ENCODE measurements at regions not wholly inside any gene's neighbourhood (a gene's known extent, or its start where the extent isn't known, plus 50 kb on each side); places are given as distances from the start of the nearest gene placed in this dataset.
"Not testable (repeated sequence)": the region's sequence is repeated elsewhere in the genome, so short reads cannot be mapped to it uniquely, and the experiment has no call there.

DNA sequence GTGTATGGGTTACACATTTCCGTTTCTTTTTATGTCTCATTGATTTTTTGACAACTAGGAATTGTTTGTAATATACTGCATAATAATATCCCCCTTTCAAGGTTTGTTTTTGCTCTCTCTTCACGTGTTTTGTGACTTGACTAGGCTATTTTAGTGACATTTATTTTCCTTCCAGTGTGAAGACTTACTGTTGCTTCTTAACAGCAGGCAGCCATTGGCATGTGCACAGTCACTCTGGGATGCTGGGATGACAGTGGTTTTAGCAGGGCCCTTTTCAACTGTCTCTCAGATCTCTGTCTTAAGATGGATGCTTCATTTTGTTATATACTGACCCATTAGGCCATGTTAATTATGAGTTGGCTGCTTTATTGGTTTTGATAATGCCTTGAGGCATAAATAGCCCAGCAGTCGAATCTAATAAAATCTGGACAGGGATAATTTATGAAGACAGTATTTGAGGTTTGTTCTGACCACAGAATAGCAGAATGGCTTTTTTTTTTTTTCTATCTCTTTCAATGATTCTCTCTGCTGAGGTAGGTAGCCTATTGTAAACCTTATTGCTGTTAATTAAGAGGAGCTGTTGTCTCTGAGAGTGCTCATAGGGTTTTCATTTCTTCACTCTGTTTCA lies 536.0 kb downstream of the GABRG2 start:
- H3K4me1 ChIP-seq (ENCODE audit: control insufficient read depth, insufficient read depth, low read length) = no peaks in the 10 kb centered on the region
- no peak overlapping the region for H3K9ac ChIP-seq (ENCODE audit: low read depth, low read length)
- H3K9me3 ChIP-seq (ENCODE audit: control insufficient read depth, insufficient read depth, low read length) = peaks cover 14% of the 10 kb centered on the region
- no peak overlapping the region for H3K4me3 ChIP-seq (ENCODE audit: low read depth, low read length)
- no peaks in the 10 kb centered on the region for H3K36me3 ChIP-seq (ENCODE audit: control insufficient read depth, insufficient read depth, low read length)
- no peak overlapping the region for H3K27ac ChIP-seq (ENCODE audit: low read depth, low read length)
- no peaks in the 10 kb centered on the region for H3K27me3 ChIP-seq (ENCODE audit: control insufficient read depth, insufficient read depth, low read length)

DNA sequence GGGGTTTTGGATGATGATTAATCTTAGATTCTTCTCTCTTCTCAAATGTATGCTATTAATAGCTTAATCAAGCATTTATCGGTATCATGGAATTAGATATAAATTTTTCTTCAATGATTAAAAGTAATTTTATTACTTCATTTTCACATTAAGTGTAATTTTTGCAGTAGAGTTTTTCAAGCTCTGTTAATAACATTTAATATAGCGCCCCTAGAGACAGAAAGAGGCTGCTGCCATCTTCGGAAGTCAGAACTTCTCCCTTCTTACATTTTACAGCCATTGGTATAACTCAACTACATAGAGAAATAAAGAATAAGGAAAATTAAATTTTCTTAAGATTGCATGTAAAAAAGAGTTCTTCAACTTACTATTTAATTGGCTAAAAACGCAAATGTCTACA lies 540.3 kb downstream of the GABRG2 start:
- Histone ChIP-seq H3K27ac (ENCODE audit: low read depth, low read length) (no peak overlapping the region), H3K36me3 (ENCODE audit: control insufficient read depth, insufficient read depth, low read length) (no peaks in the 10 kb centered on the region), H3K27me3 (ENCODE audit: control insufficient read depth, insufficient read depth, low read length) (no peaks in the 10 kb centered on the region), H3K4me3 (ENCODE audit: low read depth, low read length) (no peak overlapping the region), H3K9me3 (ENCODE audit: control insufficient read depth, insufficient read depth, low read length) (peaks cover 6% of the 10 kb centered on the region; the same call in 1 of the 2 replicates), H3K9ac (ENCODE audit: low read depth, low read length) (no peak overlapping the region), H3K4me1 (ENCODE audit: control insufficient read depth, insufficient read depth, low read length) (no peaks in the 10 kb centered on the region)

DNA sequence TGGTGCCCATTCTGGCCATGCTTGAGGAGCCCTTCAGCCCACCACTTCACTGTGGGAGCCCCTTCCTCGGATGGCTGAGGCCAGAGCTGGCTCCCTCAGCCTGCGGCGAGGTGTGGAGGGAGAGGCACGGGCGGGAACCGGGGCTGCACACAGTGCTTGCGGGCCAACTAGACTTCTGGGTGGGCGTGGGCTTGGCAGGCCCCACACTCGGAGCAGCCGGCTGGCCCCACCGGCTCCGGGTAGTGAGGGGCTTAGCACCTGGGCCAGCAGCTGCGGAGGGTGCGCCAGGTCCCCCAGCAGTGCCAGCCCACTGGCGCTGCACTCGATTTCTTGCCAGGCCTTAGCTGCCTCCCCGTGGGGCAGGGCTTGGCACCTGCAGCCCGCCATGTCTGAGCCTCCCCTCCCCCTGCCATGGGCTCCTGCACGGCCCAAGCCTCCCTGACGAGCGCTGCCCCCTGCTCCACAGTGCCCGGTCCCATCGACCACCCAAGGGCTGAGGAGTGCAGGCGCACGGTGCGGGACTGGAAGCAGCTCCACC lies 554.2 kb downstream of the GABRG2 start:
- not testable (repeated sequence) for H3K9ac ChIP-seq (ENCODE audit: low read depth, low read length); H3K4me3 ChIP-seq (ENCODE audit: low read depth, low read length); H3K27ac ChIP-seq (ENCODE audit: low read depth, low read length); H3K27me3 ChIP-seq (ENCODE audit: control insufficient read depth, insufficient read depth, low read length); H3K9me3 ChIP-seq (ENCODE audit: control insufficient read depth, insufficient read depth, low read length); H3K4me1 ChIP-seq (ENCODE audit: control insufficient read depth, insufficient read depth, low read length); H3K36me3 ChIP-seq (ENCODE audit: control insufficient read depth, insufficient read depth, low read length)

DNA sequence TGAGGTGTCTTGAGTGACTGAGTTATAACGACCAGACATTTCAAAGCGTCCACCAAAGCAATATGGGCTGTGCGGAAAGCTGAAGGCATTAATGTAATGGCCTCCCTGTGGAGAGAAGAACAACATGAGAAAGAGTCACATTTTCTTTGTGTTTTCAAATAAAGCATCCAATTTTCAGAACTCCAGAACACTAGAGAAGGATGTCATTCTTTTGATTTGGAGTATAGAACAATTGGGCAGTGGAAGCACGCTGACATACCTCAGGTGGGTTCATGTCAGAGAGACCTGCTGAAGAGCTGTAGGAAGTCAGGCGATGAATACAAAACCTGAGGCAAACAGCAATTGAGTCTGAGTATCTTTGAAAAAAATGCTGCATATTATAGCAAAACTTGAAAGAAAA lies 556.5 kb downstream of the GABRG2 start:
- no peaks in the 10 kb centered on the region for H3K27me3 ChIP-seq (ENCODE audit: control insufficient read depth, insufficient read depth, low read length)
- no peak overlapping the region for H3K27ac ChIP-seq (ENCODE audit: low read depth, low read length)
- H3K9ac ChIP-seq (ENCODE audit: low read depth, low read length) = no peak overlapping the region
- no peaks in the 10 kb centered on the region for H3K36me3 ChIP-seq (ENCODE audit: control insufficient read depth, insufficient read depth, low read length)
- H3K4me3 ChIP-seq (ENCODE audit: low read depth, low read length) = no peak overlapping the region
- no peaks in the 10 kb centered on the region for H3K4me1 ChIP-seq (ENCODE audit: control insufficient read depth, insufficient read depth, low read length)
- peaks cover 3% of the 10 kb centered on the region for H3K9me3 ChIP-seq (ENCODE audit: control insufficient read depth, insufficient read depth, low read length)

DNA sequence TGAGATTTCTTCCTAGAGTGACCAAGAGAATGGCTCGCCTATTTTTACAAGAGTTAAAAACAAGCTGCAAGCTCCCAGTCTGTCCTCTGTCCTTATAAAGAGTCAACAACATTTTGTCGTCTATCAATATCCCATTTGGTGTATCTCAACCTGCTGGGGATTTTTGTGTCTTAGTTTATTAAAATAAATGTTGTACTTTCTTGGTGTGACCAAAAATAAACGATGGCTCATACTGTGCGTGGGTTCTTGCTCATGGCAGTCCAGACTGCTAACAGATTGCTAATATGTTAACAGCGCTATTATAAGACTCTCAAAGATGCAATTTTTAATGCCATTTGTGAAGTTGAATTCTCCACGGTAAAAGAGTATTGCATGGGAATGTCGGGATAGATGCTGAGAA lies 569.9 kb downstream of the GABRG2 start:
- peaks cover 27% of the 10 kb centered on the region for H3K9me3 ChIP-seq (ENCODE audit: control insufficient read depth, insufficient read depth, low read length)
- H3K4me3 ChIP-seq (ENCODE audit: low read depth, low read length) = no peak overlapping the region
- no peak overlapping the region for H3K27ac ChIP-seq (ENCODE audit: low read depth, low read length)
- no peak overlapping the region for H3K9ac ChIP-seq (ENCODE audit: low read depth, low read length)
- no peaks in the 10 kb centered on the region for H3K27me3 ChIP-seq (ENCODE audit: control insufficient read depth, insufficient read depth, low read length)
- peaks cover 33% of the 10 kb centered on the region for H3K4me1 ChIP-seq (ENCODE audit: control insufficient read depth, insufficient read depth, low read length)
- H3K36me3 ChIP-seq (ENCODE audit: control insufficient read depth, insufficient read depth, low read length) = no peaks in the 10 kb centered on the region

DNA sequence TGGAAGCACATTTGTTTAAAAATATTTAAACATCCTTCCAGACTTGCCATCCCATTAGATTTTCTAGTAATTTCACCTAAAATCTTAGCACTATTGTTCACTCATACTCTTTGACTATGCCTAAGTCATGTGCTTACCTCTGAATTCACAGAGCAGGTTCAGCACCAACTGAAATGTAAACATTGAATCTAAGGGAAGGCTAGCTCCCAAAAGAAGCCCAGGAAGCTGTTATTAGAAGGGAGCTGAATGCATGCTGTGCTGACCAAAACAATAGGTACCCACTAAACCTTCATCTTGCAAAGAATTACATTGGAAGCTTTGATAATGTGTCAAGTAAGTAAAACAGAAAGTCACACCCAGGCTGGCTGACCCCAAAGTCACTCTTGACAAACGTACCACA lies 571.3 kb downstream of the GABRG2 start:
- Histone ChIP-seq H3K27me3 (ENCODE audit: control insufficient read depth, insufficient read depth, low read length) (no peaks in the 10 kb centered on the region), H3K9me3 (ENCODE audit: control insufficient read depth, insufficient read depth, low read length) (peaks cover 14% of the 10 kb centered on the region), H3K4me1 (ENCODE audit: control insufficient read depth, insufficient read depth, low read length) (peaks cover 33% of the 10 kb centered on the region), H3K36me3 (ENCODE audit: control insufficient read depth, insufficient read depth, low read length) (no peaks in the 10 kb centered on the region), H3K4me3 (ENCODE audit: low read depth, low read length) (no peak overlapping the region), H3K9ac (ENCODE audit: low read depth, low read length) (no peak overlapping the region), H3K27ac (ENCODE audit: low read depth, low read length) (peak overlapping the region; percentile 48)

DNA sequence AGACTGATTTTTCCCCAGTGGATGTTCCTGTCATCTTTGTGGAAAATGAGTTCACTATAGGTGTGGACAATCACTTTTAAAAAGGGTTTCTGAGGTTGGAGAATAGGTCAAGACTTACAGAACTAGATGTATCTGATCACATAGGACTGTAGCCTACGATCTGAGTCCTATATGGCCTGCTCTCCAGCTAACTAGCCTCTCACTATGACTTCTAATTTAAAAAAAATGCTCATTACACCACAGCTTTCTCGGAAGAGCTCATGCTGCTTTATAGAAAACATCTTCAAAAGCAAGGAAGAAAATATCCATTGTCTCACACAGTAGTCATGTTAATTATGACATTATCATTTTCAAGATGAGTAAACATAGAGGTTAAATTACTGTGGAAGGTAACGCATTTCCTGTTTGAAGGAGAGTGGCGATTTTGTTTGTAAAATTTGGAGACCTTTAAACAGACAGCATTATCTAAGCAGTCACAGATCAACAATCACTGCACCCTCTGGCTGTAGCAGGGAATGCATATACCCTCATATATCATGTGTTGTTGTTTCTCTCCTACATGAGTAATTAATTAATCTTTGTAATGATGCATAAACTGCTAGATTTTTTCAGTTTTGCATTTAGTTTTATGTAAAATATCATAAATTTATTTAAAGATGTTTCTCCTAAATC lies 573.7 kb downstream of the GABRG2 start:
- peak overlapping the region; percentile 6 for H3K4me3 ChIP-seq (ENCODE audit: low read depth, low read length)
- H3K36me3 ChIP-seq (ENCODE audit: control insufficient read depth, insufficient read depth, low read length) = no peaks in the 10 kb centered on the region
- H3K9me3 ChIP-seq (ENCODE audit: control insufficient read depth, insufficient read depth, low read length) = no peaks in the 10 kb centered on the region
- H3K4me1 ChIP-seq (ENCODE audit: control insufficient read depth, insufficient read depth, low read length) = peaks cover 33% of the 10 kb centered on the region
- peak overlapping the region; percentile 65 for H3K27ac ChIP-seq (ENCODE audit: low read depth, low read length)
- no peaks in the 10 kb centered on the region for H3K27me3 ChIP-seq (ENCODE audit: control insufficient read depth, insufficient read depth, low read length)
- no peak overlapping the region for H3K9ac ChIP-seq (ENCODE audit: low read depth, low read length)

DNA sequence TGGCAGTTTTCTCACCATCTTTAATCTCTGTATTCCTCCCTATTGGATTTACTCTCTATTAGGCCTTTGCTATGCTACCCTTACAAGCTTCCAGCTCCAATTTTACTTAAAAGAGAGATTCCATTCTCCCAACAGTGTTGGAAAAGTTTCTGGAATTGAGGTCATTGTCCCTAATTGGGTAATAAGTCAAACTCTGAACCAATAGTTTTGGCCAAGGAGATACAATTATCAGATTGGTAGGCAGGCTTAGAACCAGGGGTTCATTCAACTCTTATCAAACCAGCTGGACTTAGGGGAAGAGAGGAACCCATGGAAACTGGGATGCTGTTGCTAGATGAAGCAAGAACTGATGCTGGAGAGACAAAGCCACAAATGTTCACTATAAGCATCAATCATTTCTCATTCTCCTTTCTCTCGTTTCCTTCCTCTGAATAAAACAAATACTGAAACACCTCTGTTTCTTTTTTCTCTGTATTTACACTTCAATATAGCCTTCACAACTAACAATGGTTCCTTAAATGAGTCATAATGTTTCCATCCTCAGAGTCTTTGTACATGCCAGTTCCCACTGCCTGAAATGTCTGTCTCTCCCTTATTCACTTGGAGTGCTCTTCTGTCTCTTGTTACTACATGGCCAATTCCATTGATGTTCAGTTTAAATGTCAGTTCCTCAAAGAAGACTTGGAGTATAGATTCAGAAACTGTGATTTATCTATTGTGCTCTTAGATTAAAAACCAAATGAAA lies 587.3 kb downstream of the GABRG2 start:
- no peak overlapping the region for H3K9ac ChIP-seq (ENCODE audit: low read depth, low read length)
- H3K36me3 ChIP-seq (ENCODE audit: control insufficient read depth, insufficient read depth, low read length) = no peaks in the 10 kb centered on the region
- H3K4me3 ChIP-seq (ENCODE audit: low read depth, low read length) = no peak overlapping the region
- no peak overlapping the region for H3K27ac ChIP-seq (ENCODE audit: low read depth, low read length)
- H3K27me3 ChIP-seq (ENCODE audit: control insufficient read depth, insufficient read depth, low read length) = no peaks in the 10 kb centered on the region
- no peaks in the 10 kb centered on the region for H3K4me1 ChIP-seq (ENCODE audit: control insufficient read depth, insufficient read depth, low read length)
- H3K9me3 ChIP-seq (ENCODE audit: control insufficient read depth, insufficient read depth, low read length) = no peaks in the 10 kb centered on the region

DNA sequence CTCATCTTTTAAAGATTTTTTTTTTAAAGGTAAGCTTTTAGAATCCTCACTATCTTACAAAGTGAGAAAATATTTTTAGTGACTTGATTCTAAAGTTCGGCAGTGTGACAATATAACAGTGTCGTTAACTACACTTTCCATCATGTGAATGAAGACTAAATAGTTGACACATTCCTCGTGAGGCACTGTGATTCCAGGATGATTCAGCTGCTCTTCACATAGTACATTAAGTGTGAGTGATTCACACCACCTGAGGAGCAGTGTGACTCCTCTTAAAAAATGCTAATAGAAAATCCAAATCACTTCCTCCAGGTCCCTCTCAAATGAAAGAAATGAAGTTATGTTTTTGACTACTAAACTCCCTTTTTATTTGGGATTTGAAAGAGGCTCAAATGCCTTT lies 589.5 kb downstream of the GABRG2 start:
- H3K9me3 ChIP-seq (ENCODE audit: control insufficient read depth, insufficient read depth, low read length) = no peaks in the 10 kb centered on the region
- H3K36me3 ChIP-seq (ENCODE audit: control insufficient read depth, insufficient read depth, low read length) = no peaks in the 10 kb centered on the region
- H3K9ac ChIP-seq (ENCODE audit: low read depth, low read length) = no peak overlapping the region
- H3K4me3 ChIP-seq (ENCODE audit: low read depth, low read length) = no peak overlapping the region
- no peaks in the 10 kb centered on the region for H3K27me3 ChIP-seq (ENCODE audit: control insufficient read depth, insufficient read depth, low read length)
- H3K27ac ChIP-seq (ENCODE audit: low read depth, low read length) = no peak overlapping the region
- no peaks in the 10 kb centered on the region for H3K4me1 ChIP-seq (ENCODE audit: control insufficient read depth, insufficient read depth, low read length)

DNA sequence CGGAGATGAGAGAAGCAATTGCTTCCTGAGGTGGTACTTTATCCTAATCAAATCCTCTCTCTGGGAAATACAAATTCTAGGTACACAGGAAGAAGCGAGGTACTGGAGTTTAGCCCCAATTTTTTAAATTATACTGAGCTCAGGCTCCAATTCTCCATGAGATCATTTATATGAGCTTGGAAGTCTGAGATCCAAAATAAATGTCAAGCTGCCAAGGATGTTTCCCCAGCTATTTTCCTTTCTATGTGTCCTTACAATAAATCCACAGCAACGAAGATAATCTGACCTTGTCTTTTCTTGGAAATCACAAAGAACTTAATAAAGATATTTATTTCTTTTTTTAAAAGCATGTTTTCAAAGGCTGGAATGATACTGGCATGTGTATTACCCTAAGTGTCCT lies 597.3 kb downstream of the GABRG2 start:
- no peaks in the 10 kb centered on the region for H3K4me1 ChIP-seq (ENCODE audit: control insufficient read depth, insufficient read depth, low read length)
- H3K36me3 ChIP-seq (ENCODE audit: control insufficient read depth, insufficient read depth, low read length) = no peaks in the 10 kb centered on the region
- H3K9me3 ChIP-seq (ENCODE audit: control insufficient read depth, insufficient read depth, low read length) = no peaks in the 10 kb centered on the region
- H3K27ac ChIP-seq (ENCODE audit: low read depth, low read length) = no peak overlapping the region
- no peak overlapping the region for H3K4me3 ChIP-seq (ENCODE audit: low read depth, low read length)
- no peak overlapping the region for H3K9ac ChIP-seq (ENCODE audit: low read depth, low read length)
- no peaks in the 10 kb centered on the region for H3K27me3 ChIP-seq (ENCODE audit: control insufficient read depth, insufficient read depth, low read length)

DNA sequence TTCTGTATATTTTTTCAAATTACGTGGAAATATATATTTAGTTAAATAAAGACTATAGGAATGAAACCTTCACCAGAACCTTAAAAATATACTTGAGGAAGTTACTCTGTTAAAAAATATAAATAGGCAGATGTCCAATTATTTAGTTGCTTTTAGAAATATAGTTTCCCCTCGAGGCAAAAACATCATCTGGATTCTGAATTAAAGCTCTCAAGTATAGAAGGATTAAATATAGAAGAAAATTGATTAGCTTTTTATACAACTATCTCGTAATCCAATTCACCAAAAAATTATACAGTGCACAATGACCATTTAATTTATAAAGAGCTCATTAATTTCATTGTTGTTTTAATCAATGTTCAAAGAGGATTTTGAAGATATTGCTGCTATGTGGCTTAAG lies 601.4 kb downstream of the GABRG2 start:
- no peaks in the 10 kb centered on the region for H3K27me3 ChIP-seq (ENCODE audit: control insufficient read depth, insufficient read depth, low read length)
- H3K36me3 ChIP-seq (ENCODE audit: control insufficient read depth, insufficient read depth, low read length) = no peaks in the 10 kb centered on the region
- no peak overlapping the region for H3K27ac ChIP-seq (ENCODE audit: low read depth, low read length)
- H3K4me1 ChIP-seq (ENCODE audit: control insufficient read depth, insufficient read depth, low read length) = no peaks in the 10 kb centered on the region
- H3K9ac ChIP-seq (ENCODE audit: low read depth, low read length) = no peak overlapping the region
- no peaks in the 10 kb centered on the region for H3K9me3 ChIP-seq (ENCODE audit: control insufficient read depth, insufficient read depth, low read length)
- H3K4me3 ChIP-seq (ENCODE audit: low read depth, low read length) = no peak overlapping the region

All from HUES48 (cell line).